SK-N-SH (cell line): ENCODE measurements at regions not wholly inside any gene's neighbourhood (a gene's known extent, or its start where the extent isn't known, plus 50 kb on each side); places are given as distances from the start of the nearest gene placed in this dataset.

Experiments used
- CTCF ChIA-PET: fragments of 300-600, 350-600 bp; formaldehyde crosslinking; extraction: SDS; loops from one replicate; lab custom pipeline; 2021; lab: Yijun Ruan, JAX
- POLR2A ChIA-PET: fragments of 350-600 bp; sonication (Branson Sonifier 250); formaldehyde crosslinking; extraction: SDS; loops from one replicate; lab custom pipeline; 2020; ENCODE audit warnings: antibody characterized with exemption, inconsistent platforms; lab: Yijun Ruan, JAX
- DNase-seq: peaks from one replicate; pipeline ENCODE4 v3.0.0; 2012
- H2AFZ ChIP-seq: fragments of 200-600 bp; sonication (generic); 2 replicates; pipeline ENCODE4 v1.8.1; 2016; ENCODE audit warnings: antibody characterized with exemption, mild to moderate bottlenecking, low read depth
- H3F3A ChIP-seq: fragments of 200-600 bp; sonication (generic); replicated peaks from 2 replicates; pipeline ENCODE3; 2016; ENCODE audit warnings: antibody characterized with exemption, mild to moderate bottlenecking; ENCODE audit not compliant: insufficient read depth
- H3K27ac ChIP-seq, 2 experiments: fragments of 200-500 bp in 1 of 2; fragments of 200-600 bp in 1 of 2; sonication (Bioruptor generic) in 1 of 2; sonication (generic), shearing (Covaris generic) in 1 of 2; 2 replicates each; pipeline versions ENCODE4 v1.5.1 to v1.6.1; 2014 to 2016; ENCODE audit warnings: low read depth in 2 of 2, inconsistent platforms in 1 of 2, low read length in 1 of 2, mild to moderate bottlenecking in 1 of 2, mixed read lengths in 1 of 2
- H3K27me3 ChIP-seq: fragments of 200-600 bp; sonication (generic), shearing (Covaris generic); 2 replicates; pipeline ENCODE4 v1.6.1; 2016; ENCODE audit warnings: mixed run types; ENCODE audit not compliant: insufficient read depth
- H3K36me3 ChIP-seq, 2 experiments: fragments of 200-500 bp in 1 of 2; fragments of 200-600 bp in 1 of 2; sonication (Bioruptor generic) in 1 of 2; sonication (generic) in 1 of 2; replicated peaks in 1 of 2; 2 replicates each; pipeline versions ENCODE3 to v1.5.1; 2014 to 2016; ENCODE audit warnings: low read length in 1 of 2, mild to moderate bottlenecking in 1 of 2; ENCODE audit not compliant: insufficient read depth in 2 of 2, control insufficient read depth in 1 of 2
- H3K4me1 ChIP-seq, 2 experiments: fragments of 200-500 bp in 1 of 2; fragments of 200-600 bp in 1 of 2; sonication (Bioruptor generic) in 1 of 2; sonication (generic), shearing (Covaris generic) in 1 of 2; 2 replicates each; pipeline versions ENCODE4 v1.5.1 to v1.6.1; 2014 to 2016; ENCODE audit warnings: low read depth in 1 of 2, low read length in 1 of 2, mixed run types in 1 of 2; ENCODE audit not compliant: insufficient read depth in 2 of 2, control insufficient read depth in 1 of 2
- H3K4me2 ChIP-seq: fragments of 200-600 bp; sonication (generic), shearing (Covaris generic); 2 replicates; pipeline ENCODE4 v1.6.1; 2017; ENCODE audit warnings: mixed run types
- H3K4me3 ChIP-seq, 2 experiments: fragments of 200-500 bp in 1 of 2; fragments of 200-600 bp in 1 of 2; sonication (Bioruptor generic) in 1 of 2; sonication (generic), shearing (Covaris generic) in 1 of 2; 2 replicates each; pipeline versions ENCODE4 v1.5.1 to v1.8.1; 2014 to 2016; ENCODE audit warnings: low read depth in 2 of 2, inconsistent platforms in 1 of 2, low read length in 1 of 2, mild to moderate bottlenecking in 1 of 2, mixed read lengths in 1 of 2, moderate library complexity in 1 of 2
- H3K79me2 ChIP-seq: fragments of 200-600 bp; sonication (generic); 2 replicates; pipeline ENCODE4 v1.8.1; 2017; ENCODE audit warnings: mild to moderate bottlenecking; ENCODE audit not compliant: insufficient read depth
- H3K9ac ChIP-seq: fragments of 200-600 bp; sonication (generic); 2 replicates; pipeline ENCODE4 v1.6.1; 2017; ENCODE audit warnings: mixed run types
- H3K9me2 ChIP-seq: fragments of 200-600 bp; sonication (generic); 2 replicates; pipeline ENCODE4 v1.6.1; 2017; ENCODE audit warnings: mixed run types
- H3K9me3 ChIP-seq: fragments of 200-600 bp; sonication (generic); 2 replicates; pipeline ENCODE4 v1.6.1; 2017; ENCODE audit warnings: mixed run types, mild to moderate bottlenecking, moderate library complexity
- H4K20me1 ChIP-seq: fragments of 200-600 bp; sonication (generic); 2 replicates; pipeline ENCODE4 v1.6.1; 2017; ENCODE audit warnings: mild to moderate bottlenecking, mixed run types; ENCODE audit not compliant: insufficient read depth
- ELF1 ChIP-seq: IDR thresholded peaks from 2 replicates; pipeline ENCODE4 v1.4.0; 2012
- EZH2phosphoT487 ChIP-seq: fragments of 200-600 bp; sonication (generic); IDR thresholded peaks from 2 replicates; pipeline ENCODE4 v1.6.1; 2017; ENCODE audit warnings: low read depth, mixed run types, mild to moderate bottlenecking, antibody characterized with exemption, moderate library complexity, borderline replicate concordance
- FOSL2 ChIP-seq: IDR thresholded peaks from 2 replicates; pipeline ENCODE4 v1.4.0; 2012; ENCODE audit warnings: low read depth, mild to moderate bottlenecking, moderate library complexity, borderline replicate concordance
- FOXM1 ChIP-seq: IDR thresholded peaks from 2 replicates; pipeline ENCODE4 v1.4.0; 2012; ENCODE audit warnings: low read depth, mild to moderate bottlenecking
- GABPA ChIP-seq: IDR thresholded peaks from 2 replicates; pipeline ENCODE4 v1.4.0; 2012; ENCODE audit warnings: low read depth, mild to moderate bottlenecking
- IRF3 ChIP-seq: fragments of 150-350 bp; IDR thresholded peaks from 2 replicates; pipeline ENCODE4 v1.6.1; 2016; ENCODE audit warnings: mild to moderate bottlenecking, low read depth, low read length
- JUND ChIP-seq: IDR thresholded peaks from 2 replicates; pipeline ENCODE4 v1.4.0; 2012
- MEF2A ChIP-seq: IDR thresholded peaks from 2 replicates; pipeline ENCODE4 v1.4.0; 2012; ENCODE audit warnings: low read depth, borderline replicate concordance
- NFIC ChIP-seq: IDR thresholded peaks from 2 replicates; pipeline ENCODE4 v1.4.0; 2012; ENCODE audit warnings: borderline replicate concordance
- PBX3 ChIP-seq: IDR thresholded peaks from 2 replicates; pipeline ENCODE4; 2012
- POLR2AphosphoS5 ChIP-seq: IDR thresholded peaks from 2 replicates; pipeline ENCODE4 v1.6.1; 2012; ENCODE audit warnings: low read depth, low read length
- RAD21 ChIP-seq: IDR thresholded peaks from 2 replicates; pipeline ENCODE4 v1.6.1; 2012; ENCODE audit warnings: mild to moderate bottlenecking, low read length
- RCOR1 ChIP-seq: fragments of 150-350 bp; IDR thresholded peaks from 2 replicates; pipeline ENCODE4 v1.6.1; 2017; ENCODE audit warnings: antibody characterized with exemption, low read length
- RFX5 ChIP-seq: IDR thresholded peaks from 2 replicates; pipeline ENCODE4 v1.6.1; 2012; ENCODE audit warnings: mild to moderate bottlenecking, improper control_type of control experiment, low read length
- RXRA ChIP-seq: IDR thresholded peaks from 2 replicates; pipeline ENCODE4 v1.4.0; 2012; ENCODE audit warnings: low read depth, mild to moderate bottlenecking, borderline replicate concordance
- SMC3 ChIP-seq: IDR thresholded peaks from 2 replicates; pipeline ENCODE4 v1.6.1; 2012; ENCODE audit warnings: low read depth, low read length, improper control_type of control experiment
- TEAD4 ChIP-seq: IDR thresholded peaks from 2 replicates; pipeline ENCODE4 v1.4.0; 2012; ENCODE audit warnings: mild to moderate bottlenecking, borderline replicate concordance; ENCODE audit not compliant: insufficient read depth
- ZBTB33 ChIP-seq: IDR thresholded peaks from 2 replicates; pipeline ENCODE4 v1.4.0; 2012; ENCODE audit warnings: low read depth, borderline replicate concordance
- WGBS: methylation state at CpG from one replicate; pipeline ENCODE4 v1.1.6; 2017; ENCODE audit warnings: low lambda C conversion rate; 5-methylcytosine and 5-hydroxymethylcytosine counted together
- TF ChIP-seq, protein P1 (sequence below): IDR thresholded peaks from 2 replicates; pipeline ENCODE4 v1.4.0; 2012; ENCODE audit warnings: low read depth, borderline replicate concordance
- TF ChIP-seq, protein P2 (sequence below): fragments of 150-350 bp; IDR thresholded peaks from 2 replicates; pipeline ENCODE4 v1.6.1; 2017; ENCODE audit warnings: antibody characterized with exemption, low read length, low read depth, borderline replicate concordance

DNA sequence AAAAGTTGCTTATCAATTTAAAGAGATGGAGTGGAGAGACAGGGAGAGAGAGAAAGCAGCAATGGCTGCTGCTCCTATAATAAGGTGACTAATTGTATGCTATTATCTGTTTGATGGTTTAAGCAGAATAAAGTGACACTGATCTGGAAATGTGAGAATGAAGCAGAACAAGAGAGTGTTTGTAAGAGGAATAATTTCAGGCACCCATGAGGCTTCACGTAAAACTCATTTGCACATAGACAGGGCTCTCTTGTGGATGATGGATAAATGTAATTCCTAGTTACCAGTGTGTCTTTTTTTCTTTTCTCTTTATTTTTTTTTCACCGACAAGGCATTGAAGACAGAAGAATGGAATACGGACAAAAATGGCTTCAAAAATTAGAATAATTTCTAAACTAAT is 228.8 kb upstream of the TYRP1 start:
- ChIA-PET POLR2A (no interaction called here), CTCF (interaction anchor here (0.7 to 1.9 kb wide), 10 partner anchors 11 to 139 kb away, joined by 3 to 10 read pairs (median 3); no protein-coding TSS in a partner anchor)
- H3K9ac ChIP-seq: no peak overlapping the region
- H3K27ac ChIP-seq: no peak overlapping the region
- no peaks in the 10 kb centered on the region for H4K20me1 ChIP-seq
- H3F3A ChIP-seq: no peaks in the 10 kb centered on the region
- H3K4me1 ChIP-seq: no peaks in the 10 kb centered on the region
- H3K27me3 ChIP-seq: no peaks in the 10 kb centered on the region
- no peak overlapping the region for H2AFZ ChIP-seq
- H3K79me2 ChIP-seq: no peaks in the 10 kb centered on the region
- no peaks in the 10 kb centered on the region for H3K36me3 ChIP-seq
- H3K4me2 ChIP-seq: no peak overlapping the region
- TF ChIP-seq IRF3 (no peak), JUND (no peak), NFIC (no peak), ZBTB33 (no peak), RFX5 (no peak)
- TF ChIP-seq, protein P1, sequence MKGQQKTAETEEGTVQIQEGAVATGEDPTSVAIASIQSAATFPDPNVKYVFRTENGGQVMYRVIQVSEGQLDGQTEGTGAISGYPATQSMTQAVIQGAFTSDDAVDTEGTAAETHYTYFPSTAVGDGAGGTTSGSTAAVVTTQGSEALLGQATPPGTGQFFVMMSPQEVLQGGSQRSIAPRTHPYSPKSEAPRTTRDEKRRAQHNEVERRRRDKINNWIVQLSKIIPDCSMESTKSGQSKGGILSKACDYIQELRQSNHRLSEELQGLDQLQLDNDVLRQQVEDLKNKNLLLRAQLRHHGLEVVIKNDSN: no peak
- TF ChIP-seq, protein P2, sequence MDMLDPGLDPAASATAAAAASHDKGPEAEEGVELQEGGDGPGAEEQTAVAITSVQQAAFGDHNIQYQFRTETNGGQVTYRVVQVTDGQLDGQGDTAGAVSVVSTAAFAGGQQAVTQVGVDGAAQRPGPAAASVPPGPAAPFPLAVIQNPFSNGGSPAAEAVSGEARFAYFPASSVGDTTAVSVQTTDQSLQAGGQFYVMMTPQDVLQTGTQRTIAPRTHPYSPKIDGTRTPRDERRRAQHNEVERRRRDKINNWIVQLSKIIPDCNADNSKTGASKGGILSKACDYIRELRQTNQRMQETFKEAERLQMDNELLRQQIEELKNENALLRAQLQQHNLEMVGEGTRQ: no peak
- no peaks in the 10 kb centered on the region for H3K9me3 ChIP-seq
- DNase-seq: no peak
- 33% methylated on average over 3 of the region's 3 CpGs for WGBS
- no peak overlapping the region for H3K4me3 ChIP-seq
- no peaks in the 10 kb centered on the region for H3K9me2 ChIP-seq

GRCh38 chr9:12464910-12465512 is 228.2 kb upstream of the TYRP1 start:
- DNase-seq: peak; percentile 6
- WGBS: 0% methylated on average over 2 of the region's 2 CpGs
- POLR2A ChIA-PET: no interaction called here
- Histone ChIP-seq H4K20me1 (no peaks in the 10 kb centered on the region), H3K4me1 (no peaks in the 10 kb centered on the region), H3K27ac (no peak overlapping the region), H3K27me3 (no peaks in the 10 kb centered on the region), H3K4me2 (no peak overlapping the region), H3K9ac (no peak overlapping the region), H3K79me2 (no peaks in the 10 kb centered on the region), H2AFZ (no peak overlapping the region), H3K4me3 (no peak overlapping the region; a peak in 1 of 4 replicates), H3K9me3 (no peaks in the 10 kb centered on the region), H3K9me2 (no peaks in the 10 kb centered on the region), H3K36me3 (no peaks in the 10 kb centered on the region), H3F3A (no peaks in the 10 kb centered on the region)
- CTCF ChIA-PET: interaction anchor here (0.7 to 2.6 kb wide), 11 partner anchors 8 to 139 kb away, joined by 3 to 10 read pairs (median 3); no protein-coding TSS in a partner anchor
- peak; percentile 33 for TF ChIP-seq SMC3
- no peak for TF ChIP-seq POLR2AphosphoS5
- no peak for TF ChIP-seq FOXM1
- TF ChIP-seq GABPA: no peak
- no peak for TF ChIP-seq PBX3
- TF ChIP-seq RCOR1: no peak
- TF ChIP-seq ELF1: no peak
- no peak for TF ChIP-seq EZH2phosphoT487
- TF ChIP-seq RFX5: no peak
- TF ChIP-seq TEAD4: no peak
- peak; percentile 66 for TF ChIP-seq RAD21
- no peak for TF ChIP-seq JUND
- TF ChIP-seq FOSL2: no peak
- TF ChIP-seq, protein P1: no peak
- TF ChIP-seq, protein P2: no peak
- no peak for TF ChIP-seq RXRA
- TF ChIP-seq MEF2A: no peak
